HepG2 (cell line): ENCODE measurements at regions not wholly inside any gene's neighbourhood (a gene's known extent, or its start where the extent isn't known, plus 50 kb on each side); places are given as distances from the start of the nearest gene placed in this dataset.
A peak's percentile ranks its signal among the peaks of the same experiment; 100 is the strongest.

Experiments
- ATAC-seq: fragments of 200-7000 bp; cut with Tn5 transposase; 3 replicates; pipeline ENCODE4 v1.9.1; 2020; ENCODE audit warnings: mild to moderate bottlenecking, moderate library complexity
- BruUV-seq: library from RNA; stranded (reverse); fragments of 400-500 nt; replicated peaks from 2 replicates; lab custom pipeline; 2021; lab: Mats Ljungman, UMichigan
- CTCF ChIA-PET: fragments of 300-600 bp; formaldehyde crosslinking; extraction: SDS; loops from one replicate; lab custom pipeline; 2021; ENCODE audit warnings: low total read pairs, inconsistent platforms, low intra/inter-chr PET ratio; lab: Yijun Ruan, JAX
- POLR2A ChIA-PET: fragments of 350-600 bp; sonication (Branson Sonifier 250); formaldehyde crosslinking; loops from one replicate; lab custom pipeline; 2020; ENCODE audit warnings: antibody characterized with exemption, inconsistent platforms; lab: Yijun Ruan, JAX
- DNase-seq: peaks from one replicate; pipeline ENCODE4 v3.0.0-alpha.2; 2015; ENCODE audit warnings: low spot score
- FAIRE-seq: peaks from 3 replicates; lab custom pipeline; 2011; peaks lifted over from hg19 to GRCh38; lab: Jason Lieb, UNC
- H2AFZ ChIP-seq: one replicate; pipeline ENCODE4 v1.6.1; 2011; ENCODE audit warnings: low read length, inconsistent platforms
- H3K27ac ChIP-seq: fragments of 300-600 bp; 3 replicates; pipeline ENCODE4 v1.8.0; 2011; ENCODE audit warnings: mixed run types, mild to moderate bottlenecking, mixed read lengths, low read length, inconsistent platforms; ENCODE audit not compliant: insufficient read depth; ENCODE audit errors: extremely low read length
- H3K27me3 ChIP-seq, 2 experiments: fragments of 200-600 bp in 1 of 2; 2 replicates in 1 of 2; 3 replicates in 1 of 2; pipeline versions ENCODE4 v1.6.0 to v1.8.0; 2011; ENCODE audit warnings: low read length in 2 of 2, mild to moderate bottlenecking in 2 of 2, moderate library complexity in 2 of 2, inconsistent platforms in 1 of 2; ENCODE audit not compliant: insufficient read depth in 2 of 2, control insufficient read depth in 1 of 2
- H3K36me3 ChIP-seq, 2 experiments: fragments of 200-600 bp in 1 of 2; replicated peaks in 1 of 2; 2 replicates in 1 of 2; 3 replicates in 1 of 2; pipeline versions ENCODE4 v1.5.1 to v1.8.0; 2011; ENCODE audit warnings: low read length in 2 of 2, inconsistent platforms in 1 of 2; ENCODE audit not compliant: insufficient read depth in 2 of 2, control insufficient read depth in 1 of 2
- H3K4me1 ChIP-seq: 2 replicates; pipeline ENCODE4 v1.5.1; 2012; ENCODE audit warnings: low read length, inconsistent platforms; ENCODE audit not compliant: insufficient read depth
- H3K4me2 ChIP-seq: 2 replicates; pipeline ENCODE4 v1.6.0; 2011; ENCODE audit warnings: low read depth, low read length, inconsistent platforms
- H3K4me3 ChIP-seq, 3 experiments: fragments of 200-600 bp in 1 of 3; sonication (generic), shearing (Covaris generic) in 1 of 3; replicated peaks in 1 of 3; 2 replicates each; pipeline ENCODE4 v1.5.1; 2011 to 2016; ENCODE audit warnings: low read length in 3 of 3, inconsistent platforms in 2 of 3, low read depth in 2 of 3, mild to moderate bottlenecking in 2 of 3, control low read depth in 1 of 3, mixed read lengths in 1 of 3; ENCODE audit not compliant: insufficient read depth in 1 of 3
- H3K79me2 ChIP-seq: one replicate; pipeline ENCODE4 v1.6.1; 2011; ENCODE audit warnings: low read length, inconsistent platforms; ENCODE audit not compliant: insufficient read depth
- H3K9ac ChIP-seq: 2 replicates; pipeline ENCODE4 v1.6.0; 2011; ENCODE audit warnings: mild to moderate bottlenecking, low read depth, low read length, inconsistent platforms; ENCODE audit not compliant: insufficient read depth
- H3K9me3 ChIP-seq: 2 replicates; pipeline ENCODE4 v1.5.1; 2012; ENCODE audit warnings: mild to moderate bottlenecking, low read length
- H4K20me1 ChIP-seq: 2 replicates; pipeline ENCODE4 v1.6.0; 2011; ENCODE audit warnings: inconsistent platforms, mild to moderate bottlenecking, low read length, moderate library complexity; ENCODE audit not compliant: insufficient read depth
- ATF7 ChIP-seq, 2 experiments: fragments of 450-650 bp in 1 of 2; sonication (generic) in 1 of 2; formaldehyde crosslinking in 1 of 2; IDR thresholded peaks; 2 replicates each; pipeline versions ENCODE4 v1.4.0 to v1.6.1; 2016 to 2020; ENCODE audit warnings: antibody characterized with exemption in 1 of 2, mild to moderate bottlenecking in 1 of 2, missing genetic modification reagents in 1 of 2
- CREB1 ChIP-seq, 2 experiments: fragments of 450-650 bp in 1 of 2; IDR thresholded peaks; 2 replicates each; pipeline ENCODE4 v1.6.1; 2016 to 2017; ENCODE audit warnings: control low read depth in 1 of 2, mild to moderate bottlenecking in 1 of 2, missing compliant biosample characterization in 1 of 2, missing genetic modification characterization in 1 of 2
- HES4 ChIP-seq: sonication (generic); formaldehyde crosslinking; IDR thresholded peaks from 2 replicates; pipeline ENCODE4 v1.9.0; 2021; ENCODE audit warnings: mild to moderate bottlenecking, missing genetic modification reagents, borderline replicate concordance
- MZF1 ChIP-seq: sonication (generic); formaldehyde crosslinking; IDR thresholded peaks from 2 replicates; pipeline ENCODE4 v1.8.1; 2023; ENCODE audit warnings: mild to moderate bottlenecking, missing genetic modification reagents, borderline replicate concordance
- NFE2L2 ChIP-seq: fragments of 150-350 bp; IDR thresholded peaks from 2 replicates; pipeline ENCODE4 v1.6.1; 2014; ENCODE audit warnings: low read length
- RFX5 ChIP-seq: IDR thresholded peaks from 2 replicates; pipeline ENCODE4 v1.6.1; 2011; ENCODE audit warnings: low read depth, low read length, improper control_type of control experiment
- ZNF275 ChIP-seq: sonication (generic); formaldehyde crosslinking; IDR thresholded peaks from 2 replicates; pipeline ENCODE4 v1.8.0; 2022; ENCODE audit warnings: missing genetic modification reagents, mild to moderate bottlenecking, inconsistent platforms, borderline replicate concordance
- WGBS: methylation state at CpG from one replicate; pipeline ENCODE4 v1.1.6; 2017; ENCODE audit warnings: low lambda C conversion rate; 5-methylcytosine and 5-hydroxymethylcytosine counted together
- in situ Hi-C: cut with HindIII; loops from 2 replicates; pipeline ENCODE4 v1.10.0; 2017; ENCODE audit warnings: low pct_unique_long_range_greater_than_20kb; ENCODE audit not compliant: extremely low pct_ligation_motif_present
- intact Hi-C: fragments of 100-400 bp; cut with micrococcal nuclease; formaldehyde crosslinking; loops from one replicate; pipeline ENCODE4 v1.10.0; 2022; ENCODE audit not compliant: unreplicated experiment
- TF ChIP-seq, protein P1 (sequence below), 2 experiments: fragments of 450-650 bp in 1 of 2; sonication (generic) in 1 of 2; formaldehyde crosslinking; IDR thresholded peaks; 2 replicates each; pipeline versions ENCODE4 v1.5.0 to v1.8.0; 2020 to 2022; ENCODE audit warnings: mild to moderate bottlenecking in 1 of 2, missing genetic modification reagents in 1 of 2

GRCh38 chr7:67858931-67859330, 862.3 kb downstream of the TYW1 start (continued):
- TF ChIP-seq, protein P1, sequence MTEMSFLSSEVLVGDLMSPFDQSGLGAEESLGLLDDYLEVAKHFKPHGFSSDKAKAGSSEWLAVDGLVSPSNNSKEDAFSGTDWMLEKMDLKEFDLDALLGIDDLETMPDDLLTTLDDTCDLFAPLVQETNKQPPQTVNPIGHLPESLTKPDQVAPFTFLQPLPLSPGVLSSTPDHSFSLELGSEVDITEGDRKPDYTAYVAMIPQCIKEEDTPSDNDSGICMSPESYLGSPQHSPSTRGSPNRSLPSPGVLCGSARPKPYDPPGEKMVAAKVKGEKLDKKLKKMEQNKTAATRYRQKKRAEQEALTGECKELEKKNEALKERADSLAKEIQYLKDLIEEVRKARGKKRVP (CRISPR knock-in tag; IDR thresholded peaks at IDR 0.05): no peak
- TF ChIP-seq HES4 (CRISPR knock-in tag) (no peak), ZNF275 (CRISPR knock-in tag) (no peak), RFX5 (no peak), NFE2L2 (no peak)
- TF ChIP-seq, all 625 proteins: peak for 0

- in situ Hi-C loops: no loop called here
- DNase-seq (no peak), FAIRE-seq (no peak), ATAC-seq (no peak)
- Histone ChIP-seq H3K79me2 (no peaks in the 10 kb centered on the region), H3K27ac (no peak overlapping the region), H3K4me1 (no peaks in the 10 kb centered on the region), H2AFZ (no peak overlapping the region), H3K4me2 (no peak overlapping the region), H3K9me3 (peaks cover 18% of the 10 kb centered on the region; the same call in 1 of the 2 replicates), H3K9ac (no peak overlapping the region), H4K20me1 (no peaks in the 10 kb centered on the region), H3K27me3 (no peaks in the 10 kb centered on the region), H3K36me3 (no peaks in the 10 kb centered on the region), H3K4me3 (no peak overlapping the region)
- TF ChIP-seq CREB1 (IDR thresholded peaks at IDR 0.05) (peak; percentile 83), CREB1 (CRISPR knock-in tag; IDR thresholded peaks at IDR 0.05) (no peak), ATF7 (IDR thresholded peaks at IDR 0.05) (peak; percentile 45; the same call in 1 of the 2 replicates), ATF7 (CRISPR knock-in tag; IDR thresholded peaks at IDR 0.05) (no peak), MZF1 (no peak)
- no TSS peak for BruUV-seq
- ChIA-PET POLR2A (no interaction called here), CTCF (no interaction called here)
- 2% methylated on average over 5 of the region's 6 CpGs for WGBS
- intact Hi-C loops: no loop called here
These were observed 867.3 kb downstream of the TYW1 start for GRCh38 chr7:67863911-67864310.
